K562 (cell line): ENCODE measurements at regions not wholly inside any gene's neighbourhood (a gene's known extent, or its start where the extent isn't known, plus 50 kb on each side); places are given as distances from the start of the nearest gene placed in this dataset.

ENCODE experiments used
- CHD2 ChIP-seq: IDR thresholded peaks from 2 replicates; pipeline ENCODE4 v1.6.1; 2011; ENCODE audit warnings: low read depth, low read length
- GATA2 ChIP-seq: sonication (generic); formaldehyde crosslinking; IDR thresholded peaks from 2 replicates; pipeline ENCODE4 v1.4.0; 2020; ENCODE audit warnings: mild to moderate bottlenecking, missing genetic modification reagents
- HDAC6 ChIP-seq: IDR thresholded peaks from 2 replicates; pipeline ENCODE4 v1.6.1; 2012; ENCODE audit warnings: low read depth, mild to moderate bottlenecking, control low read depth, inconsistent platforms, low read length, moderate library complexity
- HOMEZ ChIP-seq: fragments of 250-450 bp; sonication (Bioruptor Pico); IDR thresholded peaks from 2 replicates; pipeline ENCODE4 v1.4.0; 2020; ENCODE audit warnings: mild to moderate bottlenecking, moderate library complexity
- MLLT1 ChIP-seq, 2 experiments: fragments of 450-650 bp; IDR thresholded peaks; 2 replicates each; pipeline ENCODE4 v1.6.1; 2016
- NR2F6 ChIP-seq: fragments of 450-650 bp; formaldehyde crosslinking; IDR thresholded peaks from 2 replicates; pipeline ENCODE4 v1.4.0; 2020; ENCODE audit warnings: mild to moderate bottlenecking
- PHB2 ChIP-seq: fragments of 450-650 bp; IDR thresholded peaks from 2 replicates; pipeline ENCODE4 v1.6.1; 2017; ENCODE audit warnings: low read depth
- POLR2AphosphoS5 ChIP-seq: IDR thresholded peaks from 2 replicates; pipeline ENCODE4 v1.6.1; 2011; ENCODE audit warnings: mild to moderate bottlenecking, low read depth, low read length, moderate library complexity; ENCODE audit not compliant: control insufficient read depth, insufficient read depth
- SIX5 ChIP-seq, 2 experiments: IDR thresholded peaks; 2 replicates each; pipeline ENCODE4 v1.6.1; 2011; ENCODE audit warnings: low read length in 2 of 2, borderline replicate concordance in 1 of 2, low read depth in 1 of 2, mild to moderate bottlenecking in 1 of 2, moderate library complexity in 1 of 2; ENCODE audit not compliant: insufficient read depth in 1 of 2
- SRSF3 ChIP-seq: fragments of 200-400 bp; formaldehyde crosslinking; IDR thresholded peaks from 2 replicates; pipeline ENCODE4 v1.6.1; 2016; ENCODE audit warnings: mild to moderate bottlenecking, low read length, moderate library complexity; ENCODE audit not compliant: insufficient read depth
- ZBTB26 ChIP-seq: fragments of 450-650 bp; formaldehyde crosslinking; IDR thresholded peaks from 2 replicates; pipeline ENCODE4 v1.4.0; 2022; ENCODE audit warnings: missing genetic modification characterization
- ZNF512 ChIP-seq: IDR thresholded peaks from 2 replicates; pipeline ENCODE4 v1.6.1; 2016; ENCODE audit warnings: missing genetic modification characterization, missing compliant biosample characterization

- TF ChIP-seq SRSF3, result no peak
- TF ChIP-seq ZBTB26 (CRISPR knock-in tag), result no peak
- no peak for TF ChIP-seq POLR2AphosphoS5
- TF ChIP-seq ZNF512 (tag), result no peak
- no peak for TF ChIP-seq HOMEZ
- TF ChIP-seq MLLT1 (IDR thresholded peaks at IDR 0.05), result no peak
- no peak for TF ChIP-seq NR2F6 (CRISPR knock-in tag)
- TF ChIP-seq SIX5 (IDR thresholded peaks at IDR 0.05; ENCODE audit: borderline replicate concordance in 1 of 2, insufficient read depth in 1 of 2, low read depth in 1 of 2, low read length in 2 of 2), result no peak
- TF ChIP-seq HDAC6, result no peak
- TF ChIP-seq CHD2, result no peak
- no peak for TF ChIP-seq GATA2 (CRISPR knock-in tag)
- TF ChIP-seq PHB2, result no peak
Measured at GRCh38 chr14:42872786-42873185, 1266.1 kb downstream of the LRFN5 start.
